Neutrophil (primary cell): ENCODE measurements at regions not wholly inside any gene's neighbourhood (a gene's known extent, or its start where the extent isn't known, plus 50 kb on each side); places are given as distances from the start of the nearest gene placed in this dataset.

Experiments used
- H3K27ac ChIP-seq: fragments of 200-600 bp; sonication (generic); 2 replicates; pipeline ENCODE4 v1.5.1; 2016; ENCODE audit warnings: mild to moderate bottlenecking, moderate library complexity
- H3K27me3 ChIP-seq: fragments of 200-600 bp; sonication (generic); 2 replicates; pipeline ENCODE4 v1.6.0; 2016; ENCODE audit warnings: mild to moderate bottlenecking
- H3K36me3 ChIP-seq: fragments of 200-600 bp; sonication (generic); 2 replicates; pipeline ENCODE4 v1.5.1; 2017
- H3K4me1 ChIP-seq, 2 experiments: fragments of 200-600 bp in 1 of 2; sonication (generic) in 1 of 2; 1 replicate in 1 of 2; 2 replicates in 1 of 2; pipeline versions ENCODE4 v1.5.1 to v1.6.1; 2013 to 2016; ENCODE audit warnings: low read depth in 1 of 2, low read length in 1 of 2, mild to moderate bottlenecking in 1 of 2, moderate library complexity in 1 of 2; ENCODE audit not compliant: control insufficient read depth in 1 of 2, insufficient read depth in 1 of 2
- H3K4me3 ChIP-seq, 2 experiments: fragments of 200-600 bp in 1 of 2; sonication (generic) in 1 of 2; 1 replicate in 1 of 2; 2 replicates in 1 of 2; pipeline ENCODE4 v1.5.1; 2013 to 2016; ENCODE audit warnings: low read depth in 1 of 2, low read length in 1 of 2, mild to moderate bottlenecking in 1 of 2, moderate library complexity in 1 of 2
- H3K9me3 ChIP-seq: fragments of 200-600 bp; sonication (generic); 2 replicates; pipeline ENCODE4 v1.5.1; 2016
- TF ChIP-seq, protein P1 (sequence below): fragments of 200-600 bp; sonication (generic); IDR thresholded peaks from 2 replicates; pipeline ENCODE4 v1.5.1; 2016; ENCODE audit warnings: antibody characterized with exemption

GRCh38 chr3:83023086-83023485 is 1261.6 kb upstream of the GBE1 start:
- no peaks in the 10 kb centered on the region for H3K36me3 ChIP-seq
- TF ChIP-seq, protein P1, sequence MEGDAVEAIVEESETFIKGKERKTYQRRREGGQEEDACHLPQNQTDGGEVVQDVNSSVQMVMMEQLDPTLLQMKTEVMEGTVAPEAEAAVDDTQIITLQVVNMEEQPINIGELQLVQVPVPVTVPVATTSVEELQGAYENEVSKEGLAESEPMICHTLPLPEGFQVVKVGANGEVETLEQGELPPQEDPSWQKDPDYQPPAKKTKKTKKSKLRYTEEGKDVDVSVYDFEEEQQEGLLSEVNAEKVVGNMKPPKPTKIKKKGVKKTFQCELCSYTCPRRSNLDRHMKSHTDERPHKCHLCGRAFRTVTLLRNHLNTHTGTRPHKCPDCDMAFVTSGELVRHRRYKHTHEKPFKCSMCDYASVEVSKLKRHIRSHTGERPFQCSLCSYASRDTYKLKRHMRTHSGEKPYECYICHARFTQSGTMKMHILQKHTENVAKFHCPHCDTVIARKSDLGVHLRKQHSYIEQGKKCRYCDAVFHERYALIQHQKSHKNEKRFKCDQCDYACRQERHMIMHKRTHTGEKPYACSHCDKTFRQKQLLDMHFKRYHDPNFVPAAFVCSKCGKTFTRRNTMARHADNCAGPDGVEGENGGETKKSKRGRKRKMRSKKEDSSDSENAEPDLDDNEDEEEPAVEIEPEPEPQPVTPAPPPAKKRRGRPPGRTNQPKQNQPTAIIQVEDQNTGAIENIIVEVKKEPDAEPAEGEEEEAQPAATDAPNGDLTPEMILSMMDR, result no peak

GRCh38 chr3:83011481-83011880 is 1250.0 kb upstream of the GBE1 start:
- Histone ChIP-seq H3K27ac (no peak overlapping the region), H3K4me1 (no peaks in the 10 kb centered on the region), H3K27me3 (no peaks in the 10 kb centered on the region), H3K4me3 (no peak overlapping the region), H3K36me3 (no peaks in the 10 kb centered on the region), H3K9me3 (no peaks in the 10 kb centered on the region)
- TF ChIP-seq, protein P1, result no peak

More at GRCh38 chr3:83023086-83023485, 1261.6 kb upstream of the GBE1 start:
- Histone ChIP-seq H3K9me3 (no peaks in the 10 kb centered on the region), H3K27ac (no peak overlapping the region), H3K27me3 (no peaks in the 10 kb centered on the region), H3K4me3 (no peak overlapping the region), H3K4me1 (no peaks in the 10 kb centered on the region)

DNA sequence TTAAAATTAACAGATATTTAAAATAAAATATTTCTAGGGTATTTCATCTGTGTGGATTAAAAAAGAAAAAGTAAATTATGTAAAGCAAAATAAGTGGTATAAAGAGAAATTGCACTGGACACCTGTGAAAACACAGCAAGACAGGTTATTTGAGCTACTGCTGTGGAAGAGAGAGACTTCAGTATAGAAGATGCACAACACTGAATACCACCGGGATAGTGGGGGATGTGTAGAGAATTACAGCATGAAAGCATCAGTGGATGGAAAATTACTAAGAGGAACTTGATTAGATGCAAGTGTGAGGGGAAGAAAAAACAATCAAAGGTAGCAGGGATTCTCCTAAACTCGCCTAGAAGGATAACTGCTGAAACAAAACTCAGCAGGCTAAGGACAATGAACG is 1242.5 kb upstream of the GBE1 start:
- H3K27me3 ChIP-seq, result no peaks in the 10 kb centered on the region
- no peak overlapping the region for H3K27ac ChIP-seq
- no peak overlapping the region for H3K4me3 ChIP-seq
- no peaks in the 10 kb centered on the region for H3K36me3 ChIP-seq
- H3K4me1 ChIP-seq, result no peaks in the 10 kb centered on the region
- TF ChIP-seq, protein P1, result no peak
- no peaks in the 10 kb centered on the region for H3K9me3 ChIP-seq

DNA sequence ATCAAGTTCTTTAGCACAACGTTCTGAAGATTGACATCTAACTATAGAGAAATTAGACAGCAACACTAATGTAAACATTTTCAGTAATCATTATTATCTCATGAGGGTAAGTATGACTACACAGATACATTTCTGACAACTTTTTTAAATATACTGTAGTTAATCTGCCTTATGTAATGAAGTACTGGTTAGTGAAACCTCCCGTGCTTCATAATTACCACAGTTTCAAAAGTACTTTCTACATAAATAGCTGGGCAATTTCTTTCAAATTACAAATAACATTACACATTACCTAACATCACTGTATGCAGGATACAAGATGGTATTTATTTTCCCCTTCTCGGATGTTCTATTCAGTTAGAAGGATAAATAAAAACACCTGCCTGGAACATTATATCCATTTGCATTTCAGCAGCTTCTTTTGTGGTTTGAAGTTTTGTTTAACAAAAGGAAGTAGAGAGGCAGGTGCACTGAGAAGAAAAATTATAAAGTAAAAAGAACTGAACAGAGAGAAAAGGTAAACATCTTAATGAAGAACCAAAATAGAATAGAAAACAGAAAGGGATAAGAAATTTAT is 1241.5 kb upstream of the GBE1 start:
- no peak overlapping the region for H3K4me3 ChIP-seq
- H3K27me3 ChIP-seq, result no peaks in the 10 kb centered on the region
- no peaks in the 10 kb centered on the region for H3K4me1 ChIP-seq
- no peaks in the 10 kb centered on the region for H3K9me3 ChIP-seq
- no peak overlapping the region for H3K27ac ChIP-seq
- H3K36me3 ChIP-seq, result no peaks in the 10 kb centered on the region
- TF ChIP-seq, protein P1, result no peak

DNA sequence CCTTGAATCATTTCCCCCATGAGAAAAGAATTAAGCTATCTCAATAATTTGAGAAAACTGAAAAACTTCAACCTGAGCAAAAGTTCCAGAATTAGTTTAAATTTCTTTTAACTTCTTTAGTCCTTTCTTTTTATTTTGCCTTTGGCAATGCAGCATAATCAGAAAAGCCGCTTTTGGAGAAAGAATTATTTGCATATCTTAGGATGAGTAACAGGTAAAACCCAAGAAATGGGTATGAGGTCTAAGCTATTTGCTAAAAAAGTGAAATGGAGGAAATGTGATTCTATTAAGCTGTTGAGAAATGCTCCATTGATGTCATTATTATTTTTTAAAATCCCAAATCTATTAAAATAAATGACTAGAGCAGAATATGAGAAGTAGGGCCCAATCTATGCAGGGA is 1238.3 kb upstream of the GBE1 start:
- Histone ChIP-seq H3K4me1 (no peaks in the 10 kb centered on the region), H3K36me3 (no peaks in the 10 kb centered on the region), H3K27ac (no peak overlapping the region), H3K4me3 (no peak overlapping the region), H3K9me3 (no peaks in the 10 kb centered on the region), H3K27me3 (no peaks in the 10 kb centered on the region)
- TF ChIP-seq, protein P1, result no peak

- Histone ChIP-seq H3K27ac (no peak overlapping the region), H3K9me3 (no peaks in the 10 kb centered on the region), H3K36me3 (no peaks in the 10 kb centered on the region), H3K4me1 (no peaks in the 10 kb centered on the region), H3K4me3 (no peak overlapping the region), H3K27me3 (no peaks in the 10 kb centered on the region)
- TF ChIP-seq, protein P1, result no peak
These were observed 1216.9 kb upstream of the GBE1 start for GRCh38 chr3:82978368-82978767.
